ENCODE measurements at regions not wholly inside any gene's neighbourhood (a gene's known extent, or its start where the extent isn't known, plus 50 kb on each side); places are given as distances from the start of the nearest gene placed in this dataset.
A peak's percentile ranks its signal among the peaks of the same experiment; 100 is the strongest.

- DNase-seq (ENCODE audit: low read depth in 3 of 3) = no peak
These were observed 265.2 kb downstream of the SYK start for GRCh38 chr9:91066856-91067255.

GRCh38 chr9:91067306-91067860 is 265.8 kb downstream of the SYK start:
- DNase-seq (ENCODE audit: low read depth in 3 of 3) = no peak

GRCh38 chr9:91071184-91071990 is 269.8 kb downstream of the SYK start:
- DNase-seq (ENCODE audit: low read depth in 3 of 3) = peak; percentile 65 to 76 (median 66)

GRCh38 chr9:91073049-91073810 is 271.6 kb downstream of the SYK start:
- DNase-seq (ENCODE audit: low read depth in 3 of 3) = no peak

- DNase-seq (ENCODE audit: low read depth in 3 of 3) = no peak
These were observed 272.5 kb downstream of the SYK start for GRCh38 chr9:91073811-91074771.

- DNase-seq (ENCODE audit: low read depth in 3 of 3) = no peak
These were observed 273.2 kb downstream of the SYK start for GRCh38 chr9:91074866-91075265.

GRCh38 chr9:91075279-91075678 is 273.7 kb downstream of the SYK start:
- DNase-seq (ENCODE audit: low read depth in 3 of 3) = no peak

- no peak for DNase-seq (ENCODE audit: low read depth in 3 of 3)
These were observed 276.2 kb downstream of the SYK start for GRCh38 chr9:91077624-91078368.

GRCh38 chr9:91078369-91078695 is 276.7 kb downstream of the SYK start:
- DNase-seq (ENCODE audit: low read depth in 3 of 3) = no peak

GRCh38 chr9:91082731-91083130 is 279.0 kb downstream of the AUH start:
- DNase-seq (ENCODE audit: low read depth in 3 of 3) = no peak

GRCh38 chr9:91084896-91085516 is 276.7 kb downstream of the AUH start:
- no peak for DNase-seq (ENCODE audit: low read depth in 3 of 3)

GRCh38 chr9:91085517-91086291 is 276.0 kb downstream of the AUH start:
- no peak for DNase-seq (ENCODE audit: low read depth in 3 of 3)

- no peak for DNase-seq (ENCODE audit: low read depth in 3 of 3)
These were observed 274.9 kb downstream of the AUH start for GRCh38 chr9:91086657-91087461.

- DNase-seq (ENCODE audit: low read depth in 3 of 3) = no peak
These were observed 274.3 kb downstream of the AUH start for GRCh38 chr9:91087462-91087759.

- DNase-seq (ENCODE audit: low read depth in 3 of 3) = no peak
These were observed 272.2 kb downstream of the AUH start for GRCh38 chr9:91089405-91090129.

- DNase-seq (ENCODE audit: low read depth in 3 of 3) = no peak
These were observed 271.6 kb downstream of the AUH start for GRCh38 chr9:91090130-91090410.

GRCh38 chr9:91092214-91092613 is 269.5 kb downstream of the AUH start:
- DNase-seq (ENCODE audit: low read depth in 3 of 3) = no peak

- DNase-seq (ENCODE audit: low read depth in 3 of 3) = no peak
These were observed 267.2 kb downstream of the AUH start for GRCh38 chr9:91094324-91095088.
